GM21447 (cell line): ENCODE measurements at regions not wholly inside any gene's neighbourhood (a gene's known extent, or its start where the extent isn't known, plus 50 kb on each side); places are given as distances from the start of the nearest gene placed in this dataset.

ENCODE experiments used
- ATAC-seq: cut with Tn5 transposase; IDR thresholded peaks from one replicate; pipeline ENCODE4 v1.9.1; 2021; ENCODE audit not compliant: unreplicated experiment

DNA sequence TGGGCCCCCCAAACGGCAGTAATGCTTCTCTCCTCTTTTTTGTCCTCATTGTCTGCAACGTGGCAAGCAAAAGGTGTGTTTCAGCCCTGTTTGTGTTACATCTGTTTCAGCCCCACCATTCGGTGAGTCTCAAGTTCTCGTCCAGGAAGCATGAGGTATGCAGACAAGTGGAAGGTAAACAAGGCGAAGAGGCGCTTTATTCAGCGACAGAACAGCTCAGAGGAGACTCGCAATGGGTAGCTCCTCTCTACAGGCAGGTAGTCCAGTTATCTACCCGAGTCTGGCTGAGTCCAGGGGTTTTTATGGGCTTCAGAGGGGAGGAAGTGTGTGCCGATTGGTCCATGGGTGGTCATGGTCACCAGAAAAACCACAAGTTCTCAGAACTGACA lies 733.4 kb upstream of the CDH7 start:
- ATAC-seq = no peak

DNA sequence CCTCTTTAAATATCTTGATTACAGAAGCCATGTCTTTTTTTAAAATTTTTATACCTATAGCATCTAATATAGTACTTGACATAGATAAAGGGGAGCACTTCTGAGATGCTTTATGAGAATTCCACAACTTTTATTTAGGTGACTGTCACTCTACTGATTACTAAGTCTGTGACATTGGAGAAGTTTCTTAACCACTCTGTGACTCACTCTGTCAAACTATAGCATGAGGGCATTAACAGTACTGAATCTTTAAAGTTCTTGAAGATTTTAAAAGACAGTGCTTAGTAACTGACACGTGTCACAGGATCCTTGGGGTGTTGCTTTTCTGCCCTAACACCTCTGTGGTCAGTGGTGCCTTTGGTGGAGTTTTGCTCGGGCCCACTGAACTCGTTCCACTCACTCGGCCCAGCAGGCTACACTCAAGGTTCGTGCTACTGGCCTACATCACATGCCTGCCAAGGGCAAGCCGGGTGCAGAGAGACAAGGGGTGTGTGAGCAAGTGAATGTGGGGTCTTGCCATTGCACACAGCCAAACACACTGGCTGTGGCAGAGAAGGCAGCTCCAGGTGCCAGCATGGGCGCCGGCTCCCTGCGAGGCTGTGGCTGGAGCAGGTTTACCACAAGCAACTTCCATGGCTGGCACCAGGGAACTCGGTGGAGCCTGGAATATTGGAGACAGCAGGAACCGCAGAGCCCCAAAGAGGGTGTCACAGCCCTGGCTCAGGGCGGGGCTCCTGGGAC lies 734.0 kb upstream of the CDH7 start:
- no peak for ATAC-seq

GRCh38 chr18:64994370-64994769 lies 756.4 kb upstream of the CDH7 start:
- ATAC-seq = no peak

GRCh38 chr18:64993695-64994094 lies 757.1 kb upstream of the CDH7 start:
- no peak for ATAC-seq

GRCh38 chr18:64992654-64993053 lies 758.2 kb upstream of the CDH7 start:
- no peak for ATAC-seq

DNA sequence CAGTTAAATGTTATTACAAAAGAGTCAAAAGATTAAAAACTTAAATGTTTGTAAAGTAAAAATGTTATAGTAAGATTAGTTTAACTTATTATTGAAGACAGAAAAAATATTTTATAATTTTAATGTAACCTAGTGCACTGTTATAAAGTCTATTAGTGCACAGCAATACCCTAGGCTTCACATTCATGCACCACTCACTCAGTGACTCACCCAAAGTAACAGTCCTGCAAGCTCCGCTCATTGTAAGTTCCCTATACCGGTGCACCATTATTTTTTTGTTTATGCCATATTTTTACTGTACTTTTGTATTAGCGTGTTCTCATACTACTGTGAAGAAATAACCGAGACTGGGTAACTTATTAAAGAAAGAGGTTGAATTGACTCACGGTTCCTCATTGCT lies 759.7 kb upstream of the CDH7 start:
- ATAC-seq = no peak

DNA sequence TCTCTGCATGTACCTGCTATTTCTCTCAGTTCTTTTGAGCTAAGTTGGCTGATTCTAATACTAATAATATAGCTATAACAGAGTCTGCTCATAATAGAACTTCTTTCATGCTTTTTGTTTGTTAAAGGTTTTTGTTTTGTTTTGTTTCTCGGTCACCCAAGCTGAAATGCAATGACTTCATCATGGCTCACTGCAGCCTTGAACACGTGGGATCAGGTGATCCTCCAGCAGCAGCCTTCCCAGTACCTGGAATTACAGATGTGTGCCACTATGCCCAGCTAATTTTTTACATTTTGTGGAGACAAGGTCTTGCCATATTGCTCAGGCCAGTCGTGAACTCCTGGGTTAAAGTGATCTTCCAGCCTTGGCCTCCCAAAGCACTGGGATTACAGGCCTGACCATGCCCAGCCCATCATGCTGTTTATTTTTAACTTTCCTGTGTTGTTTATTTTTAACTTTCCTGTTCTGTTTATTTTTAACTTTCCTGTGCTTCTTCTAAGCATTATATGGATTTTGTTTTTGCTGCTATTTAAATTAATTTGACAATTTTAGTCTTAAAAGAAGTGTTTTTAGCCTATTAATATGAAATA lies 763.8 kb upstream of the CDH7 start:
- ATAC-seq = no peak

DNA sequence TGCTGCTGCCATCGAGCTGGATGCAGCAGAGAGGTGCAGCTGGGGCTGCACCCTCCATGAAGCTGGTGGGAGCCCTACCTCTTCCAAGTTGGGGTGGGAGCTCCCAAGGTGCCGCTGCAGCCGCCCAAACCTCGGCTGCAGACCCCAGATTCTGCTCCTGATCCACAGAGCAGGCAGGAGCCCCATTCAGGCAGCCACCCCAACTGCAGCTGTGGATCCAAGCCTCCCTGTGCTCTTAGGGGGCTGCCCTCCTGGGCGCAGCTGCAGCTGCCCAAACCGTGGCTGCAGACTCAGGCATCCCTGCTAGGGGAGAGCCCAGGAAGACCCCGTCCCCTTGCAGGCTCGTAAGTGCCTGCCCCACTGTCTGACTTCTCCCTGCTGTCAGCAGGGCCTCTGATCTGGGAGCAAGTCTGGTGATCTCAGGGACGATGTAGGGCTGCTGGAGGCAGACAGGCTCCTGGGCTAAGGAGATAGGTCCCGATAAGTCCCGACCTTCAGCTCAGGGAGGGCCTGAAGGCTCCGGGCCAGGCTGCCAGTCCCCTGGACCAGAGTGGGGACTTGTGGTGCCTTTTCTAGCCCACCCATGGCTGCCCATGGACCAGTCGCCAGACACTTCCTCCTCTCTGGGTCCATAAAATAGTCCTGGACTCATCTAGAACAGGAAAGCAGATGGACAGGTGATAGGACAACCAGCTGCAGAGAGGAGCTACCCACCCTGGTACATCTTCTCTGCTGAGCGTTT lies 767.1 kb upstream of the CDH7 start:
- ATAC-seq = no peak

DNA sequence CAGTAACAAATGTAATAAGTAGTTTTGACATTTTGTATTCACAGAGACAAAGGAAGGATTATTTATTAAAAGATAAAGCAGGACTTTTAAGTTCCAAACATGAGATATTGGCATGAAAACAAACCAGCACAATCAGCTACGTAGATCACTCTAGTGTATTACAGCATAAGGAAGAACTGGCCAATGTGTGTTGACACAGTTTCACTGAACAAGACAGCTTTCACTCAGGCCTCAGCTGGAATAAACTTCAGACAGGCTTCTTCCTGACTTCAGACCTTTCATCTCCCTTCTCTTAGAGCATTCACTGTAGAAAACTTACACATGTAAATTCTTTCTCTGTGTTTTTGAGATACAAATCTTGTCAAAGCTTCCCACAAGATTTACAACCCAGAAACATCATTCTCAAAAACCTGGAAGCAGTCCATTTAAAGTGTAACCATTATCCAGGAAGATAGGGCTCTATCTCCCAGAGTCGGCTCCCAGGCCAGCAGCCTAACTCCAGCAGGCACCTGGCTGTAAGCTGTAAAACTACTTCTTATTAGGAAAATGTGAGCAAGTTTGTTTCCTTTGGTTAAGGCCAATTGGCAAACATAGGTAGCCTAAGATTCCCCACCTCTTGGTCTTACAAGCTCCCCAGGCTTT lies 768.3 kb upstream of the CDH7 start:
- no peak for ATAC-seq

DNA sequence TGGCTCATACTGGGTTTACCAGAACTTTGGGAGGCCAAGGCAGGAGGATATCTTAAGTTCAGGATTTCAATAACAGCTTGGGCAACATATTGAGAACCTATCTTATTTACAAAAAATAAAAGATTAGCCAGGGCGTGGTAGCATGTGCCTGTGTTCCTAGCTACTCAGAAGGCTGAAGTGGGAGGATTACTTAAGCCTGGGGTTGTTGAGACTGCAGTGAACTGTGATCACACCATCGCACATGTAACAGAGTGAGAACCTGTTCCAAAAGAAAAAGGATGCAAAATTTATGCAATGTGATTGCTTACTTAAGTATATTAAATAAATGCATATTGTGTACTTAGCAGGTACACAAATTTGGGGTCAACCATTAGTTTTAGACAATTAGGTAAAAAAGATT lies 768.9 kb upstream of the CDH7 start:
- ATAC-seq = no peak

GRCh38 chr18:64979791-64980190 lies 771.0 kb upstream of the CDH7 start:
- no peak for ATAC-seq

- no peak for ATAC-seq
Measured at GRCh38 chr18:64974391-64975125, 776.3 kb upstream of the CDH7 start.

DNA sequence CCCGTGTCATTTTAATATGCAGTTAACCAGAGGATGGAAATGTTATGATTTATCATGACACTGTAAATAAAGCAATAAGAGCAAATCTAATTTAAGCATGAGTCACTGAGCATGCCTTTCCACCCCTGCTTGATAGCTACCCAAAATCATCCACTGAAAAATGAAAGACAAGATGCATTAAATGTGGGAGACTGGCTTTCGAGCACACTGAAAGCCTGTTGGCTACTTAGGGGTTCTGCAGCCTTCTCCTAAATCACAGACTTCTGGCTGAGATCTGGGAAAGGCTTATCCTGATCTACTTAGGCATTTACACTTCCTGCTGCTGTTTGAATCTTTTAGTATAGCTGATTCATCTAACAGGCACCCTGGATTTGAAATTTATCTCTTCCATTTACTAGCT lies 778.3 kb upstream of the CDH7 start:
- ATAC-seq = no peak

DNA sequence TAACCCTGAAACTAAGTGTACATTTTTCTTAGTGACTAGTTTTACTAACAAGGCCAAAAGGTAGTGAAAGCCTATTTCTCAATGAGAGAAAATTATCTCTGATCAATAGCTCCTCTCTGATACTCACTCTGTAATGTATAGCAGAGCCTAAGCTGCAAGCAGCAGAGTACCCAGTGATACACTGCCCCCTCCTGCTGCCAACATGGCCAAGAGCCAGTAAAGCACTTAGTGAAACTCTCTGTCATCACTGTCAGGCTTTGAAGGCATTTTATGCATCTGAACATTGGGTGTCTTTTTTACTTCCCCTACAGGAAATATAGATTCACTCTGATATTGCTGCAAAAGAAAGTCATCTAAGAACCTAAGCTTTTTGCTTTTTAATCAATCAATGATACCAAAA lies 784.1 kb upstream of the CDH7 start:
- ATAC-seq = no peak

- no peak for ATAC-seq
Measured at GRCh38 chr18:64956465-64956864, 794.3 kb upstream of the CDH7 start.

- ATAC-seq = no peak
Measured at GRCh38 chr18:64949885-64950284, 800.9 kb upstream of the CDH7 start.

GRCh38 chr18:64936671-64937070 lies 787.8 kb upstream of the LINC00305 start:
- no peak for ATAC-seq

DNA sequence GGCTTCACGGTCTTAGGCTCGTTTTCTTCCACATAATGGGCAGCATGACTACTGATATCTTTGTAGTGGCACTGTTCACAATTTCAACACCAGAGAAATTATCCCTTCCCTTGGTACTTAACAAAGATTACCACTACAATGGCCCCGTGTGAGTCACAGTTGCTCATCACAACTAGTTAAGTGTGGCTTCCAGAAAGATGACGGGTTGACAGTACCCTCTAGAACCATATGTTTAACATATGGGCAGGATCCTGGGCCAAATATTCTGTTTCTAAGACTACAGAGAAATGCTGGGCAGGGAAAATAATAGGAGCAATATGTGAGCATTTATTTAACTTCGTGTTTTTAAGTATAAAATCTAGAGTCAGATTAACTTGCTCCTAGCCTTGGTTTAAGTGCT lies 780.1 kb upstream of the LINC00305 start:
- no peak for ATAC-seq

DNA sequence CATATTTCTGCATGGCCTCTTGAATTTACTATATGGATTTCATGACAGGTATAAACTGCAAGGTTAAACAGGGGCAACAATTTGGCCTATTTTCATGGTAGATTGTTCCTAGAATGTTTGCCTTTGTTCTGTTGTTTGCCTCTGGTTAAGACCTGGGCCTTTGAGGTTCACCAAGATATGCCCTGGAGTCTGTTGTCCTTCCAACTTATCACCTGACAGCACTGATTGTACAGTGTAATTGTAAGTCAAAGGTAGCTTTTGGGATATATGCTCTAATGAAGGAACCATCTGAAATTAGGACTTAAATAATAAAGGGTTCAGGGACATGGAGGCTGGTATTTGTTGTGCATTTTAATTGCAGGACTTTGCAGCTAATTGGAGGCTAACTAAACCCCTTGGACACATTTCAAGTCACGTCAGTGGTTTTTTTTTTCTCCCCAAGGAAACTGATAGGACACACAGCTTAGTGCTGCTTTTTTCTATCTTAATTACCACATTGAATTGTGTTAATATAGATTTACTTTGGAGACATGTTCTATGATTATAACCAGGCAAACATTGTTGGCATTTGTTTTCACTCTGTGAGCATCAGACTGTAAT lies 771.2 kb upstream of the LINC00305 start:
- no peak for ATAC-seq

GRCh38 chr18:64918851-64919250 lies 770.0 kb upstream of the LINC00305 start:
- ATAC-seq = no peak

DNA sequence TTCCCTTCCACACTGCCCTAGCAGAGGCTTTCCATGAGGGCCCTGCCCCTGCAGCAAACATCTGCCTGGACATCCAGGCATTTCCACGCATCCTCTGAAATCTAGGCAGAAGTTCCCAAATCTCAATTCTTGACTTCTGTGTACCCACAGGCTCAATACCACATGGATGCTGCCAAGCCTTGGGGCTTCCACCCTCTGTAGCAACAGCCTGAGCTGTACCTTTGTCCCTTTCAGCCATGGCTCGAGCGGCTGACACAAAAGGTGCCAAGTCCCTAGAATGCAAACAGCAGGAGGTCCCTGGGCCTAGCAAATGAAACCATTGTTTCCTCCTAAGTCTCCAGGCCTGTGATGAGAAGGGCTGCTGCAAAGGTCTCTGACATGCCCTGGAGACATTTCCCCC lies 744.5 kb upstream of the LINC00305 start:
- no peak for ATAC-seq
